Activated CD8-positive, alpha-beta T cell treated with anti-CD3 and anti-CD28 coated beads for 36 hours (primary cell): ENCODE measurements at regions not wholly inside any gene's neighbourhood (a gene's known extent, or its start where the extent isn't known, plus 50 kb on each side); places are given as distances from the start of the nearest gene placed in this dataset.

Source experiments
- ATAC-seq: fragments of 200-7000 bp; cut with Tn5 transposase; one replicate; pipeline ENCODE4 v1.10.0; 2021; ENCODE audit warnings: mild to moderate bottlenecking, moderate library complexity
- CTCF ChIA-PET: fragments of 350-600 bp; sonication (Branson Sonifier 250); formaldehyde crosslinking; loops from one replicate; lab custom pipeline; 2021; ENCODE audit warnings: antibody characterized with exemption; lab: Charles Lee
- POLR2A ChIA-PET: fragments of 350-600 bp; sonication (Branson Sonifier 250); formaldehyde crosslinking; loops from one replicate; lab custom pipeline; 2021; ENCODE audit warnings: antibody characterized with exemption; lab: Charles Lee
- DNase-seq: peaks from one replicate; pipeline ENCODE4 v3.0.0-alpha.2; 2020
- H3K27ac Mint-ChIP-seq: one replicate; pipeline ENCODE4 v1.8.0; 2021; ENCODE audit warnings: mild to moderate bottlenecking, mixed read lengths
- H3K27me3 Mint-ChIP-seq: one replicate; pipeline ENCODE4 v1.8.0; 2021; ENCODE audit warnings: mixed read lengths
- H3K36me3 Mint-ChIP-seq: one replicate; pipeline ENCODE4 v1.8.0; 2021; ENCODE audit warnings: low read depth, mixed read lengths
- H3K4me1 Mint-ChIP-seq: one replicate; pipeline ENCODE4 v1.8.0; 2021; ENCODE audit warnings: low read depth, mixed read lengths
- H3K4me3 Mint-ChIP-seq: one replicate; pipeline ENCODE4 v1.8.0; 2021; ENCODE audit warnings: mild to moderate bottlenecking, moderate library complexity, mixed read lengths
- H3K9me3 Mint-ChIP-seq: one replicate; pipeline ENCODE4 v1.8.0; 2021; ENCODE audit warnings: mixed read lengths
- CTCF ChIP-seq: fragments of 200-600 bp; IDR thresholded peaks from one replicate; pipeline ENCODE4 v1.8.0; 2022; ENCODE audit warnings: antibody characterized with exemption, mild to moderate bottlenecking
- intact Hi-C: fragments of 100-400 bp; cut with micrococcal nuclease; formaldehyde crosslinking; loops from one replicate; pipeline ENCODE4 v1.10.0; 2022

GRCh38 chr9:99300603-99301002 lies 78.5 kb downstream of the SEC61B start:
- ATAC-seq (no peak), DNase-seq (no peak)
- Mint-ChIP-seq H3K27ac (no peak overlapping the region), H3K4me1 (peaks cover 3% of the 10 kb centered on the region), H3K36me3 (no peaks in the 10 kb centered on the region), H3K27me3 (peaks cover 3% of the 10 kb centered on the region), H3K9me3 (no peaks in the 10 kb centered on the region), H3K4me3 (no peak overlapping the region)
- POLR2A ChIA-PET = no interaction called here
- no peak for TF ChIP-seq CTCF
- CTCF ChIA-PET = interaction anchor here (1.8 kb wide), 1 partner anchor 69 kb away, joined by 4 read pairs; no protein-coding TSS in a partner anchor
- intact Hi-C loops = no loop called here

- Mint-ChIP-seq H3K4me1 (no peaks in the 10 kb centered on the region), H3K4me3 (no peak overlapping the region), H3K9me3 (no peaks in the 10 kb centered on the region), H3K27me3 (peaks cover 3% of the 10 kb centered on the region), H3K27ac (no peak overlapping the region), H3K36me3 (no peaks in the 10 kb centered on the region)
- intact Hi-C loops = no loop called here
- ChIA-PET CTCF (interaction anchor here (1.2 to 2.2 kb wide), 2 partner anchors 10 to 708 kb away, joined by 3 to 7 read pairs; no protein-coding TSS in a partner anchor), POLR2A (no interaction called here)
- DNase-seq (no peak), ATAC-seq (no peak)
- TF ChIP-seq CTCF = no peak
Observed at GRCh38 chr9:99303177-99303576, 81.1 kb downstream of the SEC61B start.

- ChIA-PET POLR2A (no interaction called here), CTCF (interaction anchor here (0.5 kb wide), 1 partner anchor 13 kb away, joined by 3 read pairs; no protein-coding TSS in a partner anchor)
- no peak for TF ChIP-seq CTCF
- Mint-ChIP-seq H3K27me3 (peaks cover 3% of the 10 kb centered on the region), H3K36me3 (no peaks in the 10 kb centered on the region), H3K27ac (no peak overlapping the region), H3K9me3 (no peaks in the 10 kb centered on the region), H3K4me1 (no peaks in the 10 kb centered on the region), H3K4me3 (no peak overlapping the region)
- intact Hi-C loops = no loop called here
- no peak for DNase-seq
- no peak for ATAC-seq
Observed at GRCh38 chr9:99305124-99305523, 83.0 kb downstream of the SEC61B start.

- Mint-ChIP-seq H3K4me1 (no peaks in the 10 kb centered on the region), H3K27me3 (peaks cover 3% of the 10 kb centered on the region), H3K27ac (no peak overlapping the region), H3K36me3 (no peaks in the 10 kb centered on the region), H3K4me3 (no peak overlapping the region), H3K9me3 (no peaks in the 10 kb centered on the region)
- DNase-seq (no peak), ATAC-seq (no peak)
- TF ChIP-seq CTCF = no peak
- ChIA-PET POLR2A (no interaction called here), CTCF (interaction anchor here (1.0 kb wide), 1 partner anchor 13 kb away, joined by 3 read pairs; no protein-coding TSS in a partner anchor)
- intact Hi-C loops = no loop called here
Observed at GRCh38 chr9:99305820-99306811, 84.0 kb downstream of the SEC61B start.

- intact Hi-C loops = no loop called here
- DNase-seq (no peak), ATAC-seq (no peak)
- Mint-ChIP-seq H3K27ac (no peak overlapping the region), H3K4me3 (no peak overlapping the region), H3K36me3 (no peaks in the 10 kb centered on the region), H3K9me3 (no peaks in the 10 kb centered on the region), H3K4me1 (no peaks in the 10 kb centered on the region), H3K27me3 (peaks cover 3% of the 10 kb centered on the region)
- no peak for TF ChIP-seq CTCF
- ChIA-PET CTCF (no interaction called here), POLR2A (no interaction called here)
Observed at GRCh38 chr9:99307851-99308250, 85.8 kb downstream of the SEC61B start.
